GM12878 (cell line): ENCODE measurements at regions not wholly inside any gene's neighbourhood (a gene's known extent, or its start where the extent isn't known, plus 50 kb on each side); places are given as distances from the start of the nearest gene placed in this dataset.
"Not testable (repeated sequence)": the region's sequence is repeated elsewhere in the genome, so short reads cannot be mapped to it uniquely, and the experiment has no call there.

Experiments
- ATAC-seq: fragments of 200-7000 bp; cut with Tn5 transposase; 3 replicates; pipeline ENCODE4 v1.9.1; 2020; ENCODE audit warnings: mild to moderate bottlenecking, moderate library complexity
- BruUV-seq: library from RNA; stranded (reverse); fragments of 400-500 nt; replicated peaks from 2 replicates; lab custom pipeline; 2021; lab: Mats Ljungman, UMichigan
- CTCF ChIA-PET: fragments of 300-600 bp; sonication (Branson Sonifier 250); formaldehyde crosslinking; extraction: SDS; loops from one replicate; lab custom pipeline; 2021; ENCODE audit warnings: inconsistent platforms; lab: Yijun Ruan, JAX
- POLR2A ChIA-PET: fragments of 350-600 bp; formaldehyde crosslinking; extraction: SDS; loops from one replicate; lab custom pipeline; 2021; ENCODE audit warnings: inconsistent platforms; lab: Charles Lee
- RAD21 ChIA-PET: fragments of 300-600 bp; sonication (Branson Sonifier 250); formaldehyde crosslinking; loops from one replicate; lab custom pipeline; 2023; ENCODE audit warnings: antibody characterized with exemption; ENCODE audit not compliant: unreplicated experiment; lab: Charles Lee
- SMC1A ChIA-PET: fragments of 300-600 bp; sonication (Branson Sonifier 250); formaldehyde crosslinking; loops from one replicate; lab custom pipeline; 2023; ENCODE audit not compliant: unreplicated experiment, uncharacterized antibody; lab: Charles Lee
- DNase-seq: peaks from one replicate; pipeline ENCODE4 v3.0.0-alpha.2; 2011; ENCODE audit warnings: low read depth, low spot score
- FAIRE-seq: peaks from 3 replicates; lab custom pipeline; 2011; peaks lifted over from hg19 to GRCh38; lab: Jason Lieb, UNC
- H2AFZ ChIP-seq: 2 replicates; pipeline ENCODE4 v1.6.0; 2011; ENCODE audit warnings: low read depth, low read length, control low read depth; ENCODE audit not compliant: control insufficient read depth
- H3K27ac ChIP-seq: 2 replicates; pipeline ENCODE4 v1.5.1; 2011; ENCODE audit warnings: control low read depth; ENCODE audit not compliant: control insufficient read depth, insufficient read depth
- H3K27me3 ChIP-seq, 2 experiments: replicated peaks in 1 of 2; 2 replicates each; pipeline versions ENCODE4 v1.6.0 to v1.6.1; 2011; ENCODE audit warnings: low read length in 1 of 2; ENCODE audit not compliant: control insufficient read depth in 2 of 2, insufficient read depth in 2 of 2
- H3K36me3 ChIP-seq, 2 experiments: 2 replicates each; pipeline ENCODE4 v1.5.1; 2011; ENCODE audit warnings: low read length in 1 of 2; ENCODE audit not compliant: control insufficient read depth in 2 of 2, insufficient read depth in 2 of 2
- H3K4me1 ChIP-seq: 2 replicates; pipeline ENCODE4 v1.6.1; 2011; ENCODE audit warnings: mild to moderate bottlenecking, low read length, moderate library complexity, mixed read lengths; ENCODE audit not compliant: control insufficient read depth, insufficient read depth
- H3K4me2 ChIP-seq: 2 replicates; pipeline ENCODE4 v1.6.0; 2011; ENCODE audit warnings: control low read depth; ENCODE audit not compliant: control insufficient read depth, insufficient read depth
- H3K4me3 ChIP-seq: fragments of 200-600 bp; sonication (generic); 2 replicates; pipeline ENCODE4 v1.5.1; 2016
- H3K79me2 ChIP-seq: 2 replicates; pipeline ENCODE4 v1.6.0; 2011; ENCODE audit warnings: low read length; ENCODE audit not compliant: control insufficient read depth, insufficient read depth
- H3K9ac ChIP-seq: 2 replicates; pipeline ENCODE4 v1.8.0; 2011; ENCODE audit warnings: low read length, control low read depth, mixed read lengths; ENCODE audit not compliant: control insufficient read depth, insufficient read depth
- H3K9me3 ChIP-seq: replicated peaks from 3 replicates; pipeline ENCODE4 v1.5.1; 2011; ENCODE audit warnings: mild to moderate bottlenecking, low read length; ENCODE audit not compliant: control insufficient read depth, insufficient read depth
- H4K20me1 ChIP-seq: 2 replicates; pipeline ENCODE4 v1.6.0; 2011; ENCODE audit not compliant: control insufficient read depth, insufficient read depth
- CHD2 ChIP-seq: IDR thresholded peaks from 2 replicates; pipeline ENCODE4 v1.6.1; 2011; ENCODE audit warnings: low read depth, low read length, improper control_type of control experiment, borderline replicate concordance
- EP300 ChIP-seq, 2 experiments: fragments of 150-350 bp in 1 of 2; IDR thresholded peaks; 2 replicates each; pipeline ENCODE4 v1.6.1; 2011 to 2012; ENCODE audit warnings: low read depth in 2 of 2, low read length in 2 of 2, borderline replicate concordance in 1 of 2, improper control_type of control experiment in 1 of 2, inconsistent platforms in 1 of 2; ENCODE audit not compliant: control insufficient read depth in 1 of 2
- ETV6 ChIP-seq, 2 experiments: fragments of 450-650 bp in 1 of 2; IDR thresholded peaks in 1 of 2; conservative IDR thresholded peaks in 1 of 2; 2 replicates each; pipeline ENCODE4 v1.6.1; 2014; ENCODE audit warnings: antibody characterized with exemption in 1 of 2, borderline replicate concordance in 1 of 2, low read depth in 1 of 2, mild to moderate bottlenecking in 1 of 2, moderate library complexity in 1 of 2
- KAT2A ChIP-seq: conservative IDR thresholded peaks from 2 replicates; pipeline ENCODE4 v1.6.1; 2011; ENCODE audit warnings: low read depth, low read length; ENCODE audit not compliant: control insufficient read depth
- MXI1 ChIP-seq: fragments of 150-350 bp; IDR thresholded peaks from 2 replicates; pipeline ENCODE4 v1.6.1; 2011; ENCODE audit warnings: low read depth, mild to moderate bottlenecking, inconsistent platforms, low read length, improper control_type of control experiment
- PML ChIP-seq: IDR thresholded peaks from 2 replicates; pipeline ENCODE4 v1.6.1; 2012; ENCODE audit warnings: low read length, inconsistent platforms
- RB1 ChIP-seq: fragments of 450-650 bp; formaldehyde crosslinking; IDR thresholded peaks from 2 replicates; pipeline ENCODE4 v1.6.1; 2017; ENCODE audit warnings: mild to moderate bottlenecking, borderline replicate concordance
- RUNX3 ChIP-seq: IDR thresholded peaks from 2 replicates; pipeline ENCODE4 v1.6.1; 2012; ENCODE audit warnings: low read length, inconsistent platforms
- SIN3A ChIP-seq: IDR thresholded peaks from 2 replicates; pipeline ENCODE4 v1.6.1; 2012; ENCODE audit warnings: low read depth, low read length, improper control_type of control experiment
- SUPT20H ChIP-seq: IDR thresholded peaks from 2 replicates; pipeline ENCODE4 v1.6.1; 2011; ENCODE audit warnings: low read depth, mild to moderate bottlenecking, low read length, moderate library complexity, borderline replicate concordance; ENCODE audit not compliant: control insufficient read depth
- SUZ12 ChIP-seq: fragments of 200-600 bp; sonication (generic); IDR thresholded peaks from one replicate; pipeline ENCODE4 v1.6.1; 2018; ENCODE audit warnings: antibody characterized with exemption, mild to moderate bottlenecking; ENCODE audit not compliant: unreplicated experiment
- TBL1XR1 ChIP-seq: IDR thresholded peaks from 2 replicates; pipeline ENCODE4 v1.6.1; 2012; ENCODE audit warnings: low read depth, low read length, improper control_type of control experiment
- YBX1 ChIP-seq: fragments of 450-650 bp; IDR thresholded peaks from 2 replicates; pipeline ENCODE4 v1.6.1; 2016; ENCODE audit warnings: antibody characterized with exemption
- ZNF384 ChIP-seq: IDR thresholded peaks from 2 replicates; pipeline ENCODE4 v1.6.1; 2012; ENCODE audit warnings: low read depth, mild to moderate bottlenecking, low read length, improper control_type of control experiment, borderline replicate concordance
- WGBS: methylation state at CpG from one replicate; pipeline ENCODE4 v1.1.6; 2016; ENCODE audit warnings: low lambda C conversion rate; ENCODE audit not compliant: insufficient replicate concordance, insufficient coverage; ENCODE audit errors: missing lambda C conversion rate; 5-methylcytosine and 5-hydroxymethylcytosine counted together
- in situ Hi-C: fragments of 300-500 bp; cut with MboI; formaldehyde crosslinking; loops from 9 replicates; pipeline ENCODE4 v1.14.3; 2018; ENCODE audit warnings: mixed read lengths
- intact Hi-C: fragments of 100-400 bp; cut with micrococcal nuclease; formaldehyde crosslinking; loops from one replicate; pipeline ENCODE4 v1.14.2; 2022; ENCODE audit not compliant: unreplicated experiment
- TF ChIP-seq, protein P1 (sequence below): fragments of 450-650 bp; IDR thresholded peaks from 2 replicates; pipeline ENCODE4 v1.6.1; 2016; ENCODE audit warnings: mild to moderate bottlenecking

DNA sequence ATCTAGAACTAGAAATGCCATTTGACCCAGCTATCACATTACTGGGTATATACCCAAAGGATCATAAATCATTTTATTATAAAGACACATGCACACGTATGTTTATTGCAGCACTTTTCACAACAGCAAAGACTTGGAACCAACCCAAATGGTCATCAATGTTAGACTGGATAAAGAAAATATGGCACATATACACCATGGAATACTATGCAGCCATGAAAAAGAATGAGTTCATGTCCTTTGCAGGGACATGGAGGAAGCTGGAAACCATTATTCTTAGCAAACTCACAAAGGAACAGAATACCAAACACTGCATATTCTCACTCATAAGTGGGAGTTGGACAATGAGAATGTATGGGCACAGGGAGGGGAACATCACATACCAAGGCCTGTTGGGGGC, 233.7 kb downstream of the RCHY1 start:
- CTCF ChIA-PET, in situ Hi-C loops, BruUV-seq, POLR2A ChIA-PET, H3K27me3 ChIP-seq, H3K36me3 ChIP-seq, H3K9ac ChIP-seq, H3K4me1 ChIP-seq, H3K4me2 ChIP-seq, RAD21 ChIA-PET, H4K20me1 ChIP-seq, H3K4me3 ChIP-seq, intact Hi-C loops, FAIRE-seq, H2AFZ ChIP-seq, H3K79me2 ChIP-seq, H3K27ac ChIP-seq, H3K9me3 ChIP-seq, SMC1A ChIA-PET, ATAC-seq, DNase-seq: not testable (repeated sequence)
- WGBS = 89% methylated on average over 1 of the region's 1 CpG

DNA sequence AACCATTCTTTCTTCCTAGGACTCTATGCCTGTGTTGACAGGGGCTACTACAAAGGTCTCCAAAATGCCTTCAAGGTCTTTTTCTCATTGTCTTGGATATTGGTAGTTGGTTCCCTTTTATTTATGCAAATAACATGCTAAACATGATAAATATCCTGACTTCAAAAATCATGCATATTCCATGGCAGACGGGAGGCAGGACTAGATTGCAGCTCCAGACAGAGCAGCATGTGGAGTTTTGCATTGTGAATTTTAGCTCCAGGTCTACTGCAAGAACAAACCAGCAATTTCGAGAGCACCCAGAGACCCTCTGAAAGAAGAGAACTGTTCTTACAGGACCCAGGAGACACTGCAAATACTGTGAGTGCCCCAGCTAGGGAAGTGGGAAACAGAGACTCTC, 254.9 kb downstream of the RCHY1 start:
- ChIA-PET POLR2A (no interaction called here), CTCF (no interaction called here), SMC1A (no interaction called here), RAD21 (no interaction called here)
- FAIRE-seq = no peak
- Histone ChIP-seq H3K4me3 (no peak overlapping the region), H3K9me3 (no peaks in the 10 kb centered on the region; the same call in 2 of the 3 replicates), H3K4me1 (no peaks in the 10 kb centered on the region), H4K20me1 (no peaks in the 10 kb centered on the region), H3K9ac (no peak overlapping the region), H3K4me2 (no peak overlapping the region), H3K27ac (no peak overlapping the region), H3K79me2 (no peaks in the 10 kb centered on the region), H3K27me3 (no peaks in the 10 kb centered on the region), H2AFZ (no peak overlapping the region), H3K36me3 (no peaks in the 10 kb centered on the region)
- no peak for DNase-seq
- 36% methylated on average over 2 of the region's 2 CpGs for WGBS
- no TSS peak for BruUV-seq
- in situ Hi-C loops (no loop called here), intact Hi-C loops (no loop called here)
- ATAC-seq = no peak
- TF ChIP-seq KAT2A (no peak), PML (no peak), CHD2 (no peak), YBX1 (no peak), RUNX3 (no peak), SUZ12 (no peak), MXI1 (no peak), TBL1XR1 (no peak), ETV6 (conservative IDR thresholded peaks at IDR 0.05 in 1 of 2, IDR thresholded peaks at IDR 0.05 in 1 of 2; ENCODE audit: borderline replicate concordance in 1 of 2, low read depth in 1 of 2) (no peak), ZNF384 (no peak), SUPT20H (no peak), RB1 (no peak), SIN3A (no peak), EP300 (IDR thresholded peaks at IDR 0.05; ENCODE audit: borderline replicate concordance in 1 of 2, control insufficient read depth in 1 of 2, low read depth in 2 of 2, low read length in 2 of 2) (no peak)
- TF ChIP-seq, protein P1, sequence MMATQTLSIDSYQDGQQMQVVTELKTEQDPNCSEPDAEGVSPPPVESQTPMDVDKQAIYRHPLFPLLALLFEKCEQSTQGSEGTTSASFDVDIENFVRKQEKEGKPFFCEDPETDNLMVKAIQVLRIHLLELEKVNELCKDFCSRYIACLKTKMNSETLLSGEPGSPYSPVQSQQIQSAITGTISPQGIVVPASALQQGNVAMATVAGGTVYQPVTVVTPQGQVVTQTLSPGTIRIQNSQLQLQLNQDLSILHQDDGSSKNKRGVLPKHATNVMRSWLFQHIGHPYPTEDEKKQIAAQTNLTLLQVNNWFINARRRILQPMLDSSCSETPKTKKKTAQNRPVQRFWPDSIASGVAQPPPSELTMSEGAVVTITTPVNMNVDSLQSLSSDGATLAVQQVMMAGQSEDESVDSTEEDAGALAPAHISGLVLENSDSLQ = no peak
